ENCODE measurements at regions not wholly inside any gene's neighbourhood (a gene's known extent, or its start where the extent isn't known, plus 50 kb on each side); places are given as distances from the start of the nearest gene placed in this dataset.
"Not testable (repeated sequence)": the region's sequence is repeated elsewhere in the genome, so short reads cannot be mapped to it uniquely, and the experiment has no call there.

GRCh38 chr12:131428091-131428685 lies 282.7 kb upstream of the SFSWAP start:
- DNase-seq, result no peak

GRCh38 chr12:131429221-131429620 lies 281.7 kb upstream of the SFSWAP start:
- not testable (repeated sequence) for DNase-seq

- not testable (repeated sequence) for DNase-seq
These were observed 281.2 kb upstream of the SFSWAP start for GRCh38 chr12:131429697-131430096.

DNA sequence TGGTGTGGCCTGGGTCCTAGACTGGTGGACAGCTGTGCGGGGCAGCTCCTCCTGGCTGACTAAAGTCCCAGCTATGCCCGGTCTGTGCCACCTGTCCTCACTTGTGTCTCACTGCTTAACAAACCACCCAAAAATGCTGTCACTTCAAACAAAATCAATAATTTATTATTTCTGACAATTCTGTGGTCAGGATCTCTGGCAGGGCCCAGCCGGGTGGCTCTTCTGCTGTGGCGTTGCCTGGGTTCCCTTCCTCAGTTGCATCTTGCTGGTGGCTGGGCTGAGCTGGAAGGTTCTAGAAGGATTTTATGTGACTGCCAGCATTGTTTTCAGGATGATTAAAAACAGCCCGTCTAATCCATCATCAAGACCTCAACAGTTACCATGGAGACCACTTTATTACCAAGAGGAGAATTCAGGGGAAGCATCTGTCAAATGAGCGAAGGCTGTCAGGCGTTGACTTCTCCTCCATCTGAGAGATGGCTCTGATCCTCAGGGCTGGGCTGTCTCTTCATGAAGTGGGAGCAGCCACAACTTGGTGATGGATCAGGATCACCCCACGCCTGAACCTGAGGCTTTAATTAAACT lies 280.6 kb upstream of the SFSWAP start:
- no peak for DNase-seq

- not testable (repeated sequence) for DNase-seq
These were observed 279.7 kb upstream of the SFSWAP start for GRCh38 chr12:131431126-131431655.

DNA sequence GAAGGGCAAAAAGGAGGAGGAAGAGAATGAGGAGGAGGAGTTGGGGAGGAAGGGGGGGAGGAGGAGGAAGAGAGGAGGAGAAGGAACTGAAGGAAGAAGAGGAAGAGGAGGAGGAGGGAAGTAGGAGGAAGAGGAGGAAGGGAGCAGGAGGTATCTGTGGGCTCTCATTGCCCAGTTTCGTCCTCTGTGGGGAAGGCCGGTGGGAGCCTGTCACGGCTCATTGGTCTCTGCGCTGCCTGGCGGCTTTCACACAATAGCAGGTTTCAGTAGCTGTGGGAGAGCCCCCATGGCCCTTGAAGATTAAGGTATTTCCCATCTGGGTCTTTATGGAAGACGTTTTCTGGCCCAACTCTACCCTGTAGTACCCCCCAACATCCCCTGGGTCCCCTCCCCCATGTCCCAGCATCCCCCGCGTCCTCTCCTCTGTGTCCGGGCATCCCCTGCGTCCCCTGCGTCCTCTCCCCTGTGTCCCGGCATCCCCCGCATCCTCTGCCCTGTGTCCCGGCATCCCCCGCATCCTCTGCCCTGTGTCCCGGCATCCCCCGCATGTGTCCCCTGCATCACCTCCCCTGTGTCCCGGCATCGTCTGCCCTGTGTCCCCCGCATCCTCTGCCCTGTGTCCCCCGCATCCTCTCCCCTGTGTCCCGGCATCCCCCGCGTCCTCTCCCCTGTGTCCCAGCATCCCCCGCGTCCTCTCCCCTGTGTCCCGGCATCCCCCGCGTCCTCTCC lies 278.2 kb upstream of the SFSWAP start:
- DNase-seq, result no peak

GRCh38 chr12:131434208-131435125 lies 276.4 kb upstream of the SFSWAP start:
- DNase-seq, result no peak

GRCh38 chr12:131436922-131437705 lies 273.8 kb upstream of the SFSWAP start:
- DNase-seq, result no peak

- DNase-seq, result no peak
These were observed 273.0 kb upstream of the SFSWAP start for GRCh38 chr12:131437706-131438492.

- DNase-seq, result not testable (repeated sequence)
These were observed 272.4 kb upstream of the SFSWAP start for GRCh38 chr12:131438493-131438835.

DNA sequence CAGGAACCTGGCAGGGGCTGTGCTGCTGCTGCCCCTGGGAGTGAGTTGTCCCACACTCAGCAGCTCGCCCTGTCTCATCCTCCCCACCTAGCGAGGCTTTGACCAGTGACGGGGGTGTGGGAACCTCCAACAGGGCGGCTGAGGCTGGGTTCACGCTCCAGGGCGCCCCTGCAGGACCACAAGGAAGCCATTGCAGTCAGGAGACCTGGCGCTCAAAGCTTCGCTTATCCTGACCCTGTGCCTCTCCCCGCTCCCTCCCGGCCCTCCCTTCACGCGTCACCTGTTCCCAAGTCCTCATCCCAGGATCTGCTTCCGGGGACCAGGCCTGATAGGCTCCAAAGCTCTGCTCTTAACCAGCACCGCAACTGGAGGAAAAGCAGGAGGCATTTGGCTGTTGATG lies 272.0 kb upstream of the SFSWAP start:
- DNase-seq, result no peak

- DNase-seq, result not testable (repeated sequence)
These were observed 271.1 kb upstream of the SFSWAP start for GRCh38 chr12:131439752-131440151.

- DNase-seq, result not testable (repeated sequence)
These were observed 270.5 kb upstream of the SFSWAP start for GRCh38 chr12:131440209-131441059.

- DNase-seq, result no peak
These were observed 269.9 kb upstream of the SFSWAP start for GRCh38 chr12:131441060-131441396.

- no peak for DNase-seq
These were observed 269.1 kb upstream of the SFSWAP start for GRCh38 chr12:131441638-131442336.

- no peak for DNase-seq
These were observed 268.5 kb upstream of the SFSWAP start for GRCh38 chr12:131442337-131442918.

GRCh38 chr12:131443019-131444000 lies 267.6 kb upstream of the SFSWAP start:
- no peak for DNase-seq

All from activated CD4-positive, alpha-beta T cell treated with anti-CD3 and anti-CD28 coated beads, Interleukin-2, amount 50 U/mL, for 16 hours (primary cell).